ENCODE measurements at regions not wholly inside any gene's neighbourhood (a gene's known extent, or its start where the extent isn't known, plus 50 kb on each side); places are given as distances from the start of the nearest gene placed in this dataset.

GRCh38 chr1:239606850-239607400 is 220.6 kb downstream of the CHRM3 start:
- DNase-seq, result no peak

GRCh38 chr1:239608469-239608868 is 222.1 kb downstream of the CHRM3 start:
- no peak for DNase-seq

- no peak for DNase-seq
Observed at GRCh38 chr1:239612379-239612778, 226.0 kb downstream of the CHRM3 start.

- no peak for DNase-seq
Observed at GRCh38 chr1:239616673-239617072, 230.3 kb downstream of the CHRM3 start.

GRCh38 chr1:239617259-239617658 is 230.9 kb downstream of the CHRM3 start:
- DNase-seq, result no peak

- DNase-seq, result no peak
Observed at GRCh38 chr1:239617731-239618130, 231.4 kb downstream of the CHRM3 start.

GRCh38 chr1:239619190-239619589 is 232.8 kb downstream of the CHRM3 start:
- DNase-seq, result no peak

GRCh38 chr1:239630767-239631166 is 244.4 kb downstream of the CHRM3 start:
- DNase-seq, result no peak

GRCh38 chr1:239633432-239633831 is 247.1 kb downstream of the CHRM3 start:
- no peak for DNase-seq

- no peak for DNase-seq
Observed at GRCh38 chr1:239635276-239635675, 248.9 kb downstream of the CHRM3 start.

GRCh38 chr1:239636347-239636746 is 250.0 kb downstream of the CHRM3 start:
- DNase-seq, result no peak

- no peak for DNase-seq
Observed at GRCh38 chr1:239644604-239645003, 258.2 kb downstream of the CHRM3 start.

- no peak for DNase-seq
Observed at GRCh38 chr1:239647045-239647444, 260.7 kb downstream of the CHRM3 start.

- no peak for DNase-seq
Observed at GRCh38 chr1:239647964-239648632, 261.7 kb downstream of the CHRM3 start.

- no peak for DNase-seq
Observed at GRCh38 chr1:239655023-239655422, 268.7 kb downstream of the CHRM3 start.

GRCh38 chr1:239657291-239657690 is 270.9 kb downstream of the CHRM3 start:
- no peak for DNase-seq

- no peak for DNase-seq
Observed at GRCh38 chr1:239662950-239663349, 276.6 kb downstream of the CHRM3 start.

GRCh38 chr1:239672256-239672655 is 285.9 kb downstream of the CHRM3 start:
- DNase-seq, result no peak

- no peak for DNase-seq
Observed at GRCh38 chr1:239675735-239676134, 289.4 kb downstream of the CHRM3 start.

- DNase-seq, result no peak
Observed at GRCh38 chr1:239676522-239677273, 290.3 kb downstream of the CHRM3 start.

- no peak for DNase-seq
Observed at GRCh38 chr1:239677362-239677761, 291.0 kb downstream of the CHRM3 start.

- DNase-seq, result no peak
Observed at GRCh38 chr1:239678181-239678580, 291.8 kb downstream of the CHRM3 start.

- DNase-seq, result no peak
Observed at GRCh38 chr1:239682046-239682445, 295.7 kb downstream of the CHRM3 start.

- no peak for DNase-seq
Observed at GRCh38 chr1:239682960-239683359, 296.6 kb downstream of the CHRM3 start.

Data from fibroblast of skin of right quadriceps (primary cell).